GM06990 (cell line): ENCODE measurements at regions not wholly inside any gene's neighbourhood (a gene's known extent, or its start where the extent isn't known, plus 50 kb on each side); places are given as distances from the start of the nearest gene placed in this dataset.

ENCODE experiments used
- DNase-seq: peaks from one replicate; pipeline ENCODE4 v3.0.0-alpha.2; 2011; ENCODE audit not compliant: insufficient read length; ENCODE audit errors: extremely low read depth
- H3K27me3 ChIP-seq: replicated peaks from 2 replicates; pipeline ENCODE4 v1.6.0; 2011; ENCODE audit warnings: low read length; ENCODE audit not compliant: control insufficient read depth, insufficient read depth
- H3K36me3 ChIP-seq: 2 replicates; pipeline ENCODE4 v1.5.1; 2011; ENCODE audit warnings: low read length; ENCODE audit not compliant: control insufficient read depth, insufficient read depth
- H3K4me3 ChIP-seq: replicated peaks from 2 replicates; pipeline ENCODE4 v1.5.1; 2011; ENCODE audit warnings: low read depth, mild to moderate bottlenecking, control low read depth, low read length
- TF ChIP-seq, protein P1 (sequence below): IDR thresholded peaks from 2 replicates; pipeline ENCODE4 v1.5.1; 2011; ENCODE audit warnings: low read length, control low read depth, mild to moderate bottlenecking, inconsistent platforms; ENCODE audit not compliant: insufficient read depth, poor library complexity, severe bottlenecking

DNA sequence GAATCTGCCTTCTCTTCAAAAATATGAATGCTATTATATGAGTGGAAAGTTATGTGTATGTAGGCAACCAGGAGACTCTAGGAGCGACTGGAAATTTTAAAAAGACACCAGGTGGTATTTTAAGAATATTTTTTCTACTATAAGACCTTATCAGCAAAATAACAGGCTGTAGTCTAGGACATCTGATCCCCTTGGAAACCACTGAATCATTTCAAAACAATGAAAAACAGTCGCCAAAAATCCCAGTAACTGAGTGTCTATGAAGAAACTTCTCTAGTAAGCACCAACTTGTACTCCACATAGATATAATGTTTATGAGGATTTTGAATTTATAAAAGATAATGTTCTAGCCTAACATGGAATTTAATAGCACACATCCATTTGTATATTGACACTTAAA lies 358.5 kb downstream of the GPATCH2 start:
- Histone ChIP-seq H3K4me3 (no peak overlapping the region), H3K27me3 (no peaks in the 10 kb centered on the region), H3K36me3 (no peaks in the 10 kb centered on the region)
- TF ChIP-seq, protein P1, sequence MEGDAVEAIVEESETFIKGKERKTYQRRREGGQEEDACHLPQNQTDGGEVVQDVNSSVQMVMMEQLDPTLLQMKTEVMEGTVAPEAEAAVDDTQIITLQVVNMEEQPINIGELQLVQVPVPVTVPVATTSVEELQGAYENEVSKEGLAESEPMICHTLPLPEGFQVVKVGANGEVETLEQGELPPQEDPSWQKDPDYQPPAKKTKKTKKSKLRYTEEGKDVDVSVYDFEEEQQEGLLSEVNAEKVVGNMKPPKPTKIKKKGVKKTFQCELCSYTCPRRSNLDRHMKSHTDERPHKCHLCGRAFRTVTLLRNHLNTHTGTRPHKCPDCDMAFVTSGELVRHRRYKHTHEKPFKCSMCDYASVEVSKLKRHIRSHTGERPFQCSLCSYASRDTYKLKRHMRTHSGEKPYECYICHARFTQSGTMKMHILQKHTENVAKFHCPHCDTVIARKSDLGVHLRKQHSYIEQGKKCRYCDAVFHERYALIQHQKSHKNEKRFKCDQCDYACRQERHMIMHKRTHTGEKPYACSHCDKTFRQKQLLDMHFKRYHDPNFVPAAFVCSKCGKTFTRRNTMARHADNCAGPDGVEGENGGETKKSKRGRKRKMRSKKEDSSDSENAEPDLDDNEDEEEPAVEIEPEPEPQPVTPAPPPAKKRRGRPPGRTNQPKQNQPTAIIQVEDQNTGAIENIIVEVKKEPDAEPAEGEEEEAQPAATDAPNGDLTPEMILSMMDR: no peak
- DNase-seq: no peak

DNA sequence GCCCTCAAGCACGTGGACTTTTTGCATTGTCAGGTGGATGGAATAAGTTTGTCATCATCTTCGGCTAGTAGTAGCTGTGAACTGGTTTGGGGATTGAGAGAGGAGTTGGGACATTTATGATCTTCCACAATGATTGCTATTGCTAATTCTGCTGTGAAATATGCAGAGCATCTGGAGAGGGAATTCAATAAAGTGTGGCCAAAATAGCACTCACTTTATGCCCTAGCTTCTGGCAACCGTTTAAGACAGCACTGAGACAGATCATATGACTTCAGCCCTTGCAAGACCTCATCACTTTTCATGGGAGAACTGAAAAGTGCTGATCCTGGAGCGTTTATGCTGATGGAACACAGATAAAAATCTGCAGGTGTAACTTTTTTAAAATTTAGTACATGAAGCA lies 360.8 kb downstream of the GPATCH2 start:
- TF ChIP-seq, protein P1: no peak
- Histone ChIP-seq H3K4me3 (no peak overlapping the region), H3K36me3 (no peaks in the 10 kb centered on the region), H3K27me3 (no peaks in the 10 kb centered on the region)
- DNase-seq: no peak

DNA sequence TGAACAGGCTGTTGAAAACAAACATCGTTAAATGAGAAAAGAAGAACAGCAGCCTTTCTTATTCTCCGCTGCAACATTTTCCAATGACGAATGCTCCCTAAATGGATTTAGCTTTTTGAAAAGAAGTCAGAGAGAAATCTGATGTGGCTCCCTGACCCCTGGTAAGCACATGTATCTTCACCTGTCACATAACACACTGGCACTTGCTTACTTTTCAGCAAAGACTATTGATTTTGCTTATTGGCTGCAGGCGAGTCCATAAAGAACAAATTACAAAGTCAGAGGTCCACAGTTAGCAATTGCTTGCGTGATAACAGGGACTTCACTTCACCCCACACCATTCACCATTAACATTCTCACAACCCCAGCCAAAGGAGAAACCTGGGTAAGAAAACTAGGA lies 362.8 kb downstream of the GPATCH2 start:
- no peak for DNase-seq
- TF ChIP-seq, protein P1: no peak
- H3K4me3 ChIP-seq: no peak overlapping the region
- no peaks in the 10 kb centered on the region for H3K27me3 ChIP-seq
- H3K36me3 ChIP-seq: no peaks in the 10 kb centered on the region

DNA sequence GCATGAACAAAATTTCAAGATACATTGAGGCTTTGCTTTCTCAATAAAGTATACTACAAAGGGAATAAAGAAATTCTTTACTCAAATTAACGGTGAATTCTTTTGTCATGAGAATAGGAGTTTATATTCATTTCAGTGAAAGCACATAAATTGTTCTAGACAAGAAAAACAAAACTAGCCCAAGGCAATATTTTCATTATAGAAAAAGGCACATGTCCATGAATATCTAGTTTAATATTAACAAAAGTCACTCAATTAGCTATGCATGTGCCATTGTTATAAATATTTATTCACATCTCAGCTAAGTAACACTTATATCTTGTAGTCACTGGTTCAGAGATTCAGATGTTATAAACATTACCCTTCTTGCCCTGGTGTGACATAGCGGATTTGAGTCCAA lies 369.3 kb downstream of the GPATCH2 start:
- TF ChIP-seq, protein P1: no peak
- no peak for DNase-seq
- H3K36me3 ChIP-seq: no peaks in the 10 kb centered on the region

DNA sequence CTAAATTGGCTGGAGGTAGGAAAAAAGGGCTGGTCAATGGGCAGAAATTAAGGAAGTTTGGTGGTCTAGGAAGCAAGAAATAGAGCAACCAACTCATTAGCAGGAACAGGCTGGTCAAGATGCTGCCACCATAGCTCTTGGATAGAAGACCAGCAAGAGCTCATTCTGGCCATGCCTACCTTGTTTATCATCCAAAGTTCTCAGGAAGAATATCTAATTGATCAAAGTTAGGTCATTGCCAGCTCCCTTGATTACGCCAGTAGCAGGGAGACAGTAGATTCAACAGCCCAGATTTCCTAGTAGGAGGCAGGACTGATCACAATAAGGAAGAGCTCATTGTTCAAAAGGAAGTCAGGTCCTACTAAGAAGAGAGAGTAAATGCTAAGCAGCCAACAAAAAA lies 370.2 kb downstream of the GPATCH2 start:
- H3K4me3 ChIP-seq: no peak overlapping the region
- DNase-seq: no peak
- no peaks in the 10 kb centered on the region for H3K36me3 ChIP-seq
- H3K27me3 ChIP-seq: no peaks in the 10 kb centered on the region
- TF ChIP-seq, protein P1: no peak

More for the DNA sequence above, 369.3 kb downstream of the GPATCH2 start:
- H3K27me3 ChIP-seq: no peaks in the 10 kb centered on the region
- H3K4me3 ChIP-seq: no peak overlapping the region

DNA sequence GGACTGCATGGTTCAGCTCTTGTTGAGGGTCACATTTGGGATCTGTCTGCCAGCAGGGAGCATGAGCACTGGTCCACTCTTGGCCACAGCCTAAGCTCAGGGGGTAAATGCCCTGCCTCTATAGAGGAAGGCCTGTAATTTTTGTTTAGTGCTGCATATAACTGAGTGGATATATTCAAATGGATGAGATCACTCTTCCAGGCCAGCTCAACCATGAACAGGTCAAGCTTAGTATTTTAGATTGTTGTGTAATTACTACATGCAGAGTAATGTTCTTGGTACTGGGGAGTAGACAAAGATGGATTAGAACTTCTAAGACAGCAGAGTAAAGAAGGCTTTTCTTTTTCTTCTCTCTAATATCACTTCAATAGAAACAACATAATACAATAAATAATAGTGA lies 376.9 kb downstream of the GPATCH2 start:
- no peak for DNase-seq
- TF ChIP-seq, protein P1: no peak
- Histone ChIP-seq H3K36me3 (no peaks in the 10 kb centered on the region), H3K4me3 (no peak overlapping the region), H3K27me3 (no peaks in the 10 kb centered on the region)
